Kidney (tissue), 13 donors: ENCODE measurements at regions not wholly inside any gene's neighbourhood (a gene's known extent, or its start where the extent isn't known, plus 50 kb on each side); places are given as distances from the start of the nearest gene placed in this dataset.
"Not testable (repeated sequence)": the region's sequence is repeated elsewhere in the genome, so short reads cannot be mapped to it uniquely, and the experiment has no call there.

Experiments used
- DNase-seq, 5 donors: peaks; one replicate each; pipeline ENCODE4 v3.0.0-alpha.2; 2013 to 2020
- FAIRE-seq: peaks from 2 replicates; lab custom pipeline; 2012; peaks lifted over from hg19 to GRCh38; lab: Jason Lieb, UNC
- H3K27ac ChIP-seq, 2 donors: one replicate each; pipeline ENCODE4 v1.7.0; 2013; ENCODE audit warnings: low read depth in 2 of 2, low read length in 2 of 2, inconsistent platforms in 1 of 2
- H3K27me3 ChIP-seq: one replicate; pipeline ENCODE4 v1.7.1; 2013; ENCODE audit warnings: low read length, inconsistent platforms; ENCODE audit not compliant: control insufficient read depth, insufficient read depth
- H3K36me3 ChIP-seq, 3 donors: one replicate each; pipeline versions ENCODE4 v1.7.0 to v1.7.1; 2013; ENCODE audit warnings: low read length in 3 of 3, control low read depth in 1 of 3, inconsistent platforms in 1 of 3; ENCODE audit not compliant: insufficient read depth in 3 of 3, control insufficient read depth in 2 of 3
- H3K4me1 ChIP-seq, 3 donors: one replicate each; pipeline versions ENCODE4 v1.7.0 to v1.7.1; 2013; ENCODE audit warnings: low read length in 3 of 3, inconsistent platforms in 1 of 3, low read depth in 1 of 3; ENCODE audit not compliant: control insufficient read depth in 2 of 3, insufficient read depth in 2 of 3
- H3K4me3 ChIP-seq, 3 donors: one replicate each; pipeline versions ENCODE4 v1.7.0 to v1.8.1; 2013; ENCODE audit warnings: low read length in 3 of 3, control low read depth in 1 of 3, inconsistent platforms in 1 of 3
- H3K9ac ChIP-seq, 3 donors: one replicate each; pipeline versions ENCODE4 v1.7.0 to v1.7.1; 2013; ENCODE audit warnings: low read length in 3 of 3, control low read depth in 1 of 3, inconsistent platforms in 1 of 3
- H3K9me3 ChIP-seq, 3 donors: one replicate each; pipeline versions ENCODE4 v1.7.0 to v1.7.1; 2013; ENCODE audit warnings: low read length in 3 of 3, control low read depth in 1 of 3, inconsistent platforms in 1 of 3; ENCODE audit not compliant: control insufficient read depth in 2 of 3, insufficient read depth in 1 of 3
- intact Hi-C: fragments of 100-400 bp; cut with DNase I; formaldehyde crosslinking; loops from one replicate; pipeline ENCODE4 v1.11.1; 2022
- TF ChIP-seq, protein P1 (sequence below): IDR thresholded peaks from 3 replicates; pipeline ENCODE4 v1.5.1; 2012; ENCODE audit warnings: mild to moderate bottlenecking, moderate library complexity, borderline replicate concordance; ENCODE audit not compliant: insufficient read depth; ENCODE audit errors: extremely low read depth
- donor health status: control.
- donor health status: control.
- donor health status: control.
- donor health status: control.
- donor health status: control.
- donor health status: DM: yes; HTN: yes; CAD: no.
- donor health status: Normal renal cell carcinoma (clear cell type).

DNA sequence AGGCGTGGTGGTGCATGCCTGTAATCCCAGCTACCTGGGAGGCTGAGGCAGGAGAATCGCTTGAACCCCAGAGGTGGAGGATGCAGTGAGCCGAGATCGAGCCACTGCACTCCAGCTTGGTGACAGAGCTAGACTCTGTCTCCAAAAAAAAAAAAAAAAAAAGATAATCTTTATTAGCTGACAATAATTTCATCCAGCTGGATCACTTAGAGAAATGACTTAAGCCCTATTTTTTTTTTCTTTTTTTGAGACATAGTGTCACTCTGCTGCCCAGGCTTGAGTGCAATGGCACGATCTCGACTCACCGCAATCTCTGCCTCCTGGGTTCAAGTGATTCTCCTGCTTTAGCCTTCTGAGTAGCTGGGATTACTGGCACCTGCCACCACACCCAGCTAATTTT lies 51.6 kb upstream of the MAP4K4 start:
- intact Hi-C loops, H3K9me3 ChIP-seq, H3K4me3 ChIP-seq, H3K36me3 ChIP-seq, FAIRE-seq, H3K4me1 ChIP-seq, H3K27me3 ChIP-seq, H3K27ac ChIP-seq, H3K9ac ChIP-seq, DNase-seq: not testable (repeated sequence)

DNA sequence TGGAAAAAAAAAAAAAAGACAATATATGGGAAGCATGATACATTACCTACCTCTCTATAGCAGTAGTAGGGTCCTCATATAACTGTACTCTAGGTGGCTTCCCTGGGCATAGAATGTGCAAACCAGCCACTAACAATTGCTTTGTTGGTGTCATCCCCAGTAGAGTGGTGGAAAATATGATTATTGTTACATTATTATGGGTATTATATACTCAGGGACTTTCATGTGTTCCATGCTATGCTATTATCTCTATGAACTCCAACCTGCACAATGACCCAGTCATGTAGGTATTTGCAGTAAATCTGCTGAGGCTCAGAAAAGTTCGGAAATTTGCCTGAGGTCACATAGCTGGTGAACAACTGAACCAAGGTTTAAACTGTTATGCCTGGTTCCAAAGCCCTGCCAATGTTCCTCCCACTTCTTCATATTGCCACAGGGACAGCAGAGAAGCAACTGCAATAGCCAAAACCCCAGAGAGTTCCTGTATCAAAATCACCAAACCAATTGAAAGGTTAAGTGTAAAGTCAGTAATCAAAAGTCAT lies 52.6 kb upstream of the MAP4K4 start:
- FAIRE-seq: no peak

DNA sequence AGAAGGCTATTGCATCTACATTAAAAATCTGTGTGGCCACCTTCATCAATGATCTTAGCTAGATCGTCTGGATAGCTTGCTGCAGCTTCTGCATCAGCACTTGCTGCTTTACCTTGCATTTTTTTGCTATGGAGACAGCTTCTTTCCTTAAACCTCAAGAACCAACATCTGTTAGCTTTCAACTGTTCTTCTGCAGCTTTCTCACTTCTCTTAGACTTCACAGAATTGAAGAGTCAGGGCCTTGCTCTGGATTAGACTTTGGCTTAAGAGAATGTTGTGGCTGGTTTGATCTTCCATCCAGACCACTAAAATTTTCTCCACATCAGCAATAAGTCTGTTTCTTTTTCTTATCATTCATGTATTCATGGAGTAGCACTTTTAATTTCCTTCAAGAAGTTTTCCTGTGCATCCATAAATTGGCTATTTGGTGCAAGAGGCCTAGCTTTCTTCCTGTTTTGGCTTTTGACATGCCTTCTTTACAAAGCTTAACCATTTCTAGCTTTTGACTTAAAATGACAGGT lies 54.4 kb upstream of the MAP4K4 start:
- peaks cover 0 to 4% (median 0%) of the 10 kb centered on the region in 3 donors for H3K9me3 ChIP-seq
- no peak overlapping the region for H3K4me3 ChIP-seq
- no peaks in the 10 kb centered on the region for H3K4me1 ChIP-seq
- no peaks in the 10 kb centered on the region for H3K27me3 ChIP-seq
- DNase-seq: no peak
- no peak overlapping the region for H3K9ac ChIP-seq
- no peaks in the 10 kb centered on the region for H3K36me3 ChIP-seq
- FAIRE-seq: no peak
- H3K27ac ChIP-seq: no peak overlapping the region
- TF ChIP-seq, protein P1, sequence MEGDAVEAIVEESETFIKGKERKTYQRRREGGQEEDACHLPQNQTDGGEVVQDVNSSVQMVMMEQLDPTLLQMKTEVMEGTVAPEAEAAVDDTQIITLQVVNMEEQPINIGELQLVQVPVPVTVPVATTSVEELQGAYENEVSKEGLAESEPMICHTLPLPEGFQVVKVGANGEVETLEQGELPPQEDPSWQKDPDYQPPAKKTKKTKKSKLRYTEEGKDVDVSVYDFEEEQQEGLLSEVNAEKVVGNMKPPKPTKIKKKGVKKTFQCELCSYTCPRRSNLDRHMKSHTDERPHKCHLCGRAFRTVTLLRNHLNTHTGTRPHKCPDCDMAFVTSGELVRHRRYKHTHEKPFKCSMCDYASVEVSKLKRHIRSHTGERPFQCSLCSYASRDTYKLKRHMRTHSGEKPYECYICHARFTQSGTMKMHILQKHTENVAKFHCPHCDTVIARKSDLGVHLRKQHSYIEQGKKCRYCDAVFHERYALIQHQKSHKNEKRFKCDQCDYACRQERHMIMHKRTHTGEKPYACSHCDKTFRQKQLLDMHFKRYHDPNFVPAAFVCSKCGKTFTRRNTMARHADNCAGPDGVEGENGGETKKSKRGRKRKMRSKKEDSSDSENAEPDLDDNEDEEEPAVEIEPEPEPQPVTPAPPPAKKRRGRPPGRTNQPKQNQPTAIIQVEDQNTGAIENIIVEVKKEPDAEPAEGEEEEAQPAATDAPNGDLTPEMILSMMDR: no peak
- intact Hi-C loops: no loop called here

More for the DNA sequence above, 52.6 kb upstream of the MAP4K4 start:
- H3K9me3 ChIP-seq: peaks cover 0 to 4% (median 0%) of the 10 kb centered on the region in 3 donors
- DNase-seq: no peak
- no peaks in the 10 kb centered on the region for H3K4me1 ChIP-seq
- H3K9ac ChIP-seq: no peak overlapping the region
- no peak overlapping the region for H3K4me3 ChIP-seq
- H3K36me3 ChIP-seq: no peaks in the 10 kb centered on the region
- H3K27ac ChIP-seq: no peak overlapping the region
- no peaks in the 10 kb centered on the region for H3K27me3 ChIP-seq
- TF ChIP-seq, protein P1: no peak
- intact Hi-C loops: no loop called here

DNA sequence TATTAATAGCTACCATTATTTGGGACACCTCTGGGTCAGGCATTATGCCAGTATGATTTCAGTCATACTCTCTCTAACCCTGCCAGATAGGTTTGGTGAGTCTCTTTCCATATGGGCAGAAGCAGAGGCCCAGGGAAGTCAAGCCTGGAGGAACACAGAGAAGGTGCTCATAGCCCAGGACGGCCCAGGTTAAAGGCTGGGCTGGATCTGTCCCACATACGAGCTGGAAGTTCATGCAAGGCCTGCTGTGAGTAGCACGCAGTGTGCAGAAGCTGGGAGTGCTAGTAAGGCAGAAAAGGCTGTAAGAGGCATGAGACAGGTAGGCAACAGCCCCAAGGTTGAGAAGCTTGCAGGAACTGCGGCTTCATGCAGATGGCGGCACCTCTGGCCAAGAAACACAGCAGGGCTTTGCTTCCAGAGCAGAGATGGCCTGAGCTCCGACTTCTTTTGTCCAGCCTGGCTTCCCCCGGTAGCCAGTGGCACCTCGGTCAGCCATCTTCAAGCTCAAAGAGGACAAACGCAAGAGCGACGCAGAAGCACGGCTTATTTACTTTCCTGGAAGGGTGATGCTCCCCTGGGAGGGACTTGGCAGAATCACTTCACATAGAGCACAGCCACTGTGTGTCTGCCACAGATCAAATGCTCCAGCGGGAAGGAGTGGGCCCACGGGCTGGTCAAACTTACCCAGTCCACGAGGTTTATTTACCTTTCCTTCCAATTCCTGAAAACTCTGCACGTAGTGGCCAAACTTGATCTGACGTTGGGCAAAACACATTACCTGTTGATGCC lies 58.5 kb upstream of the MAP4K4 start:
- Histone ChIP-seq H3K4me3 (no peak overlapping the region), H3K27me3 (no peaks in the 10 kb centered on the region), H3K4me1 (no peaks in the 10 kb centered on the region), H3K9ac (no peak overlapping the region), H3K36me3 (no peaks in the 10 kb centered on the region), H3K27ac (no peak overlapping the region), H3K9me3 (peaks cover 0 to 4% (median 0%) of the 10 kb centered on the region in 3 donors)
- intact Hi-C loops: no loop called here
- TF ChIP-seq, protein P1: no peak
- DNase-seq (no peak), FAIRE-seq (no peak)
